Hepatocyte (in vitro differentiated cells): ENCODE measurements at regions not wholly inside any gene's neighbourhood (a gene's known extent, or its start where the extent isn't known, plus 50 kb on each side); places are given as distances from the start of the nearest gene placed in this dataset.
"Not testable (repeated sequence)": the region's sequence is repeated elsewhere in the genome, so short reads cannot be mapped to it uniquely, and the experiment has no call there.

Experiments used
- DNase-seq: peaks from one replicate; pipeline ENCODE4 v3.0.0-alpha.2; 2016; ENCODE audit warnings: low spot score
- H2AFZ ChIP-seq: fragments of 200-600 bp; sonication (generic); 2 replicates; pipeline ENCODE4 v1.6.0; 2016; ENCODE audit warnings: antibody characterized with exemption, mild to moderate bottlenecking
- H3K27ac ChIP-seq: fragments of 200-600 bp; sonication (generic); 2 replicates; pipeline ENCODE4 v1.5.1; 2016; ENCODE audit warnings: mild to moderate bottlenecking
- H3K27me3 ChIP-seq: fragments of 200-600 bp; sonication (generic); 2 replicates; pipeline ENCODE4 v1.6.1; 2016
- H3K36me3 ChIP-seq: fragments of 200-600 bp; sonication (generic); replicated peaks from 2 replicates; pipeline ENCODE4 v1.5.1; 2016; ENCODE audit warnings: low read depth; ENCODE audit not compliant: insufficient read depth
- H3K4me1 ChIP-seq: fragments of 200-600 bp; sonication (generic); 2 replicates; pipeline ENCODE4 v1.5.1; 2016; ENCODE audit warnings: mild to moderate bottlenecking, moderate library complexity; ENCODE audit not compliant: insufficient read depth
- H3K4me2 ChIP-seq: fragments of 200-600 bp; sonication (generic); 2 replicates; pipeline ENCODE4 v1.6.0; 2016
- H3K4me3 ChIP-seq: fragments of 200-600 bp; sonication (generic); 2 replicates; pipeline ENCODE4 v1.5.1; 2016; ENCODE audit warnings: mild to moderate bottlenecking
- H3K79me2 ChIP-seq: fragments of 200-600 bp; sonication (generic); 2 replicates; pipeline ENCODE4 v1.6.0; 2017; ENCODE audit warnings: mild to moderate bottlenecking
- H3K9me2 ChIP-seq: fragments of 200-600 bp; sonication (generic); replicated peaks from 2 replicates; pipeline ENCODE4 v1.6.0; 2017; ENCODE audit warnings: mild to moderate bottlenecking; ENCODE audit not compliant: insufficient read depth
- H3K9me3 ChIP-seq: fragments of 200-600 bp; sonication (generic); 2 replicates; pipeline ENCODE4 v1.5.1; 2016; ENCODE audit warnings: low read depth, mild to moderate bottlenecking
- H4K20me1 ChIP-seq: fragments of 200-600 bp; sonication (generic); 2 replicates; pipeline ENCODE4 v1.6.0; 2016; ENCODE audit warnings: mild to moderate bottlenecking; ENCODE audit not compliant: insufficient read depth, poor library complexity, severe bottlenecking
- EZH2 ChIP-seq: fragments of 200-600 bp; sonication (generic); IDR thresholded peaks from 2 replicates; pipeline ENCODE4 v1.6.1; 2016; ENCODE audit warnings: antibody characterized with exemption, mild to moderate bottlenecking, borderline replicate concordance
- EZH2phosphoT487 ChIP-seq: fragments of 200-600 bp; sonication (generic); IDR thresholded peaks from one replicate; pipeline ENCODE4 v1.6.1; 2018; ENCODE audit warnings: antibody characterized with exemption, mild to moderate bottlenecking, low read depth, moderate library complexity; ENCODE audit not compliant: unreplicated experiment, severe bottlenecking
- WGBS: methylation state at CpG from one replicate; pipeline ENCODE4 v1.1.6; 2016; ENCODE audit warnings: low lambda C conversion rate; ENCODE audit errors: missing lambda C conversion rate; 5-methylcytosine and 5-hydroxymethylcytosine counted together
- TF ChIP-seq, protein P1 (sequence below): fragments of 200-600 bp; sonication (generic); IDR thresholded peaks from 2 replicates; pipeline ENCODE4 v1.5.1; 2016; ENCODE audit warnings: antibody characterized with exemption, mild to moderate bottlenecking; ENCODE audit not compliant: poor library complexity

GRCh38 chr4:164601653-164602052, 152.3 kb upstream of the SMIM31 start:
- Histone ChIP-seq H3K79me2 (no peaks in the 10 kb centered on the region), H4K20me1 (no peaks in the 10 kb centered on the region), H3K9me2 (no peaks in the 10 kb centered on the region), H3K4me1 (no peaks in the 10 kb centered on the region), H3K27ac (no peak overlapping the region), H3K27me3 (no peaks in the 10 kb centered on the region), H2AFZ (no peak overlapping the region), H3K4me3 (no peak overlapping the region), H3K36me3 (no peaks in the 10 kb centered on the region), H3K4me2 (no peak overlapping the region), H3K9me3 (no peaks in the 10 kb centered on the region)
- WGBS: 68% methylated on average over 1 of the region's 1 CpG
- TF ChIP-seq EZH2: no peak
- TF ChIP-seq, protein P1, sequence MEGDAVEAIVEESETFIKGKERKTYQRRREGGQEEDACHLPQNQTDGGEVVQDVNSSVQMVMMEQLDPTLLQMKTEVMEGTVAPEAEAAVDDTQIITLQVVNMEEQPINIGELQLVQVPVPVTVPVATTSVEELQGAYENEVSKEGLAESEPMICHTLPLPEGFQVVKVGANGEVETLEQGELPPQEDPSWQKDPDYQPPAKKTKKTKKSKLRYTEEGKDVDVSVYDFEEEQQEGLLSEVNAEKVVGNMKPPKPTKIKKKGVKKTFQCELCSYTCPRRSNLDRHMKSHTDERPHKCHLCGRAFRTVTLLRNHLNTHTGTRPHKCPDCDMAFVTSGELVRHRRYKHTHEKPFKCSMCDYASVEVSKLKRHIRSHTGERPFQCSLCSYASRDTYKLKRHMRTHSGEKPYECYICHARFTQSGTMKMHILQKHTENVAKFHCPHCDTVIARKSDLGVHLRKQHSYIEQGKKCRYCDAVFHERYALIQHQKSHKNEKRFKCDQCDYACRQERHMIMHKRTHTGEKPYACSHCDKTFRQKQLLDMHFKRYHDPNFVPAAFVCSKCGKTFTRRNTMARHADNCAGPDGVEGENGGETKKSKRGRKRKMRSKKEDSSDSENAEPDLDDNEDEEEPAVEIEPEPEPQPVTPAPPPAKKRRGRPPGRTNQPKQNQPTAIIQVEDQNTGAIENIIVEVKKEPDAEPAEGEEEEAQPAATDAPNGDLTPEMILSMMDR: no peak
- TF ChIP-seq EZH2phosphoT487: no peak
- DNase-seq: no peak

DNA sequence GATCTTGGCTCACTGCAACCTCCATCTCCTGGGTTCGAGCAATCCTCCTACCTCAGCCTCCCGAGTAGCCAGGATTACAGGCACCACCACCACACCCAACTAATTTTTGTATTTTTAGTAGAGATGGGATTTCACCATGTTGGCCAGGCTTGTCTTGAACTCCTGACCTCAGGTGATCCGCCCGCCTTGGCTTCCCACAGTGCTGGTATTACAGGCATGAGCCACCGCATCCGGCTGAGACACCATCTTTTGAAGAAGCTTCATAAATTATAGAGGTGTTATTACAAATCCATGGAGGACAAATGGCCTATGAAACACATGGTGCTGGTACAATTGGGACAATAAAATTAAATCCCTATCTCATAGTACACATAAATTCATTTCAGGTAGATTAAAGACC, 148.1 kb upstream of the SMIM31 start:
- 83% methylated on average over 6 of the region's 6 CpGs for WGBS
- H3K4me3 ChIP-seq, H3K27me3 ChIP-seq, H3K79me2 ChIP-seq, H3K36me3 ChIP-seq, H3K9me3 ChIP-seq, H3K27ac ChIP-seq, H4K20me1 ChIP-seq, H3K9me2 ChIP-seq, H2AFZ ChIP-seq, H3K4me1 ChIP-seq, H3K4me2 ChIP-seq, DNase-seq: not testable (repeated sequence)

GRCh38 chr4:164606478-164606877, 147.5 kb upstream of the SMIM31 start:
- no peaks in the 10 kb centered on the region for H3K27me3 ChIP-seq
- no peaks in the 10 kb centered on the region for H3K9me2 ChIP-seq
- no peak overlapping the region for H3K27ac ChIP-seq
- no peaks in the 10 kb centered on the region for H3K9me3 ChIP-seq
- H4K20me1 ChIP-seq: no peaks in the 10 kb centered on the region
- no peak overlapping the region for H3K4me3 ChIP-seq
- no peak for DNase-seq
- H2AFZ ChIP-seq: no peak overlapping the region
- TF ChIP-seq, protein P1: no peak
- H3K36me3 ChIP-seq: no peaks in the 10 kb centered on the region
- no peaks in the 10 kb centered on the region for H3K4me1 ChIP-seq
- H3K79me2 ChIP-seq: no peaks in the 10 kb centered on the region
- no peak overlapping the region for H3K4me2 ChIP-seq

- DNase-seq: no peak
- H3K79me2 ChIP-seq: no peaks in the 10 kb centered on the region
- 87% methylated on average over 1 of the region's 1 CpG for WGBS
- H3K9me3 ChIP-seq: no peaks in the 10 kb centered on the region
- no peak overlapping the region for H2AFZ ChIP-seq
- H3K27ac ChIP-seq: no peak overlapping the region
- TF ChIP-seq EZH2: no peak
- TF ChIP-seq, protein P1: no peak
- TF ChIP-seq EZH2phosphoT487: no peak
- H3K4me1 ChIP-seq: no peaks in the 10 kb centered on the region
- no peak overlapping the region for H3K4me3 ChIP-seq
- H3K4me2 ChIP-seq: peak overlapping the region; percentile 25
- H3K36me3 ChIP-seq: no peaks in the 10 kb centered on the region
- H3K27me3 ChIP-seq: no peaks in the 10 kb centered on the region
- H3K9me2 ChIP-seq: no peaks in the 10 kb centered on the region
- no peaks in the 10 kb centered on the region for H4K20me1 ChIP-seq
Measured at GRCh38 chr4:164613256-164613655, 140.7 kb upstream of the SMIM31 start.
